Body of pancreas (tissue), 4 donors: ENCODE measurements at regions not wholly inside any gene's neighbourhood (a gene's known extent, or its start where the extent isn't known, plus 50 kb on each side); places are given as distances from the start of the nearest gene placed in this dataset.

Experiments
- POLR2A ChIP-seq, 3 donors: fragments of 450-650 bp; IDR thresholded peaks; one replicate each; pipeline ENCODE4 v1.6.1; 2016; ENCODE audit warnings: antibody characterized with exemption in 3 of 3, mild to moderate bottlenecking in 2 of 3
- TF ChIP-seq, protein P1 (sequence below), 7 experiments: fragments of 450-650 bp in 4 of 7; fragments of 200-600 bp in 3 of 7; sonication (generic) in 3 of 7; IDR thresholded peaks; one replicate each; pipeline ENCODE4 v1.5.1; 2016 to 2019; ENCODE audit warnings: antibody characterized with exemption in 7 of 7

DNA sequence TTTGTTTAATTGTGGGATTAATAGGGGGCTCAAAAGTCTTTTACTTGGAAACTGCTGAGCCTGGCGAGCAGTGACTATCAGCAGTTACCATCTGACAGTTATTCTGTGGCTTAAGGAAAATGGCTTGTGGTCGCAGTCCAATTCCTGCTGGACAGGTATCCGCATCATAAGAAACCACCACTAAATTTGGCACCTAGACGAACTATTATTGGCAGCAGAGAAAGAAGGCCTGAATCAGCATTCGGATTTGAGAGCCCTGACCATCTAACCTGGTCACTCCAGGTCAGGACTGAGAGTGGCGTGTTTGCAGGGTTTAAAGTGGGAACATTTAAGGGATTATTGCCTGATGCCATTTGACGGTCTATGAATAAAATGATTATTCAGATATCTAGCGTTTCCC lies 146.4 kb downstream of the RPS12 start:
- TF ChIP-seq, protein P1, sequence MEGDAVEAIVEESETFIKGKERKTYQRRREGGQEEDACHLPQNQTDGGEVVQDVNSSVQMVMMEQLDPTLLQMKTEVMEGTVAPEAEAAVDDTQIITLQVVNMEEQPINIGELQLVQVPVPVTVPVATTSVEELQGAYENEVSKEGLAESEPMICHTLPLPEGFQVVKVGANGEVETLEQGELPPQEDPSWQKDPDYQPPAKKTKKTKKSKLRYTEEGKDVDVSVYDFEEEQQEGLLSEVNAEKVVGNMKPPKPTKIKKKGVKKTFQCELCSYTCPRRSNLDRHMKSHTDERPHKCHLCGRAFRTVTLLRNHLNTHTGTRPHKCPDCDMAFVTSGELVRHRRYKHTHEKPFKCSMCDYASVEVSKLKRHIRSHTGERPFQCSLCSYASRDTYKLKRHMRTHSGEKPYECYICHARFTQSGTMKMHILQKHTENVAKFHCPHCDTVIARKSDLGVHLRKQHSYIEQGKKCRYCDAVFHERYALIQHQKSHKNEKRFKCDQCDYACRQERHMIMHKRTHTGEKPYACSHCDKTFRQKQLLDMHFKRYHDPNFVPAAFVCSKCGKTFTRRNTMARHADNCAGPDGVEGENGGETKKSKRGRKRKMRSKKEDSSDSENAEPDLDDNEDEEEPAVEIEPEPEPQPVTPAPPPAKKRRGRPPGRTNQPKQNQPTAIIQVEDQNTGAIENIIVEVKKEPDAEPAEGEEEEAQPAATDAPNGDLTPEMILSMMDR (IDR thresholded peaks at IDR 0.05): no peak
- no peak for TF ChIP-seq POLR2A (IDR thresholded peaks at IDR 0.05)
